ENCODE measurements at regions not wholly inside any gene's neighbourhood (a gene's known extent, or its start where the extent isn't known, plus 50 kb on each side); places are given as distances from the start of the nearest gene placed in this dataset.

DNA sequence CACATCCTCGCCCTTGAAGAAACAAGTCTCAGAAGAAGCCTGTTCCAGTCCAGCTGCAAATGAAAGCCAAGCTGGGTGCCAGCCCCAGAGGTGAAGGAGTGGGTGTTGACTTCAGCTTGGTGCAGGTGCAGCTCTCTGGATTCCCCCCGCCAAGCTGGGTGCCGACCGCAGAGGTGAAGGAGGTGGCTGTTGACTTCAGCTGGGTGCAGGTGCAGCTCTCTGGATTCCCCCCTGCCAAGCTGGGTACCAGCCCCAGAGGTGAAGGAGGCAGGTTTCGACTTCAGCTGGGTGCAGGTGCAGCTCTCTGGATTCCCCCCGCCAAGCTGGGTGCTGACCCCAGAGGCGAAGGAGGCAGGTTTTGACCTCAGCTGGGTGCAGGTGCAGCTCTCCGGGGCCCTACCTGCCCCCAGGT is 1234.0 kb downstream of the TBC1D22A start:
- Histone ChIP-seq H3K27ac (no peak overlapping the region), H3K4me1 (no peaks in the 10 kb centered on the region), H3K27me3 (no peaks in the 10 kb centered on the region), H3K9me3 (no peaks in the 10 kb centered on the region), H3K4me3 (no peak overlapping the region), H3K36me3 (no peaks in the 10 kb centered on the region)
- TF ChIP-seq, protein P1, sequence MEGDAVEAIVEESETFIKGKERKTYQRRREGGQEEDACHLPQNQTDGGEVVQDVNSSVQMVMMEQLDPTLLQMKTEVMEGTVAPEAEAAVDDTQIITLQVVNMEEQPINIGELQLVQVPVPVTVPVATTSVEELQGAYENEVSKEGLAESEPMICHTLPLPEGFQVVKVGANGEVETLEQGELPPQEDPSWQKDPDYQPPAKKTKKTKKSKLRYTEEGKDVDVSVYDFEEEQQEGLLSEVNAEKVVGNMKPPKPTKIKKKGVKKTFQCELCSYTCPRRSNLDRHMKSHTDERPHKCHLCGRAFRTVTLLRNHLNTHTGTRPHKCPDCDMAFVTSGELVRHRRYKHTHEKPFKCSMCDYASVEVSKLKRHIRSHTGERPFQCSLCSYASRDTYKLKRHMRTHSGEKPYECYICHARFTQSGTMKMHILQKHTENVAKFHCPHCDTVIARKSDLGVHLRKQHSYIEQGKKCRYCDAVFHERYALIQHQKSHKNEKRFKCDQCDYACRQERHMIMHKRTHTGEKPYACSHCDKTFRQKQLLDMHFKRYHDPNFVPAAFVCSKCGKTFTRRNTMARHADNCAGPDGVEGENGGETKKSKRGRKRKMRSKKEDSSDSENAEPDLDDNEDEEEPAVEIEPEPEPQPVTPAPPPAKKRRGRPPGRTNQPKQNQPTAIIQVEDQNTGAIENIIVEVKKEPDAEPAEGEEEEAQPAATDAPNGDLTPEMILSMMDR (IDR thresholded peaks at IDR 0.05) = no peak
- no peak for DNase-seq (ENCODE audit: low spot score)

DNA sequence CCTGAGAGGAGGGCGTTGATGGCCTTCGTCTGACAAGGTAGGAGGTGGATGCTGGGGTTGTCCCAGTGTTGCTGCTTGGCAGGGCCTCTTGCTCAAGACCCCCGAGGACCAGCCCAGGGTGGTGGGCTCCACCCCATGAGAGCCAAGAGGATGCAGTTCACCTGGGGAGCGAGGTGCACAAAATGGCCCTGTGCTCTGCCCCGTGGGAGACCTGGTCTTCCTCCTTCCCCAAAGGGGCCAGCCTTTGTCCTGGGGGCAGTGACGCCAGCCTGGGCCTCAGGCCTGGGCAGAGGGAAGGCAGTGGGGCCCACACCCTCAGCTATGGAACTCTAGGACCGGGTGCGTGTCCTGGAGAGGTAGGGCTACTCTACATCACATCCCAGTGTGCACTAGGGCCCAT is 1233.3 kb downstream of the TBC1D22A start:
- no peaks in the 10 kb centered on the region for H3K9me3 ChIP-seq
- TF ChIP-seq, protein P1 (IDR thresholded peaks at IDR 0.05) = no peak

DNA sequence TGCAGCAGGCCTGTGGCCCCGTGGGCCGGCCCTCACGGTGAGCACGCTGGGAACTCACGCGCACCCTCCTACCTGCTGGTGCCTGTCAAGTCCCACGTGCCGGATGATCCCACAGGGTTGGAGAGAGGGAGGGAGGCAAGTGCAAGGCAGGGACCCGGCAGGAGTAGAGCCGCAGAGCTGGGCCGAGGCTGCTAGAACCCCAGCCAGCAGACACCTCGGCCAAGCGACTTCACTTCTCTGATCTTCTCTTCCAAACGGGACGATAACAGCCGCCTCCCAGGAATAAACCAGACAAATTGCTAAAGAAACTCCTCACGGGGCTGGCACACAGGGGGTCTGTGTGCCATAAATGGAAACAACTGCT is 1232.8 kb downstream of the TBC1D22A start:
- Histone ChIP-seq H3K4me3 (no peak overlapping the region), H3K27ac (no peak overlapping the region), H3K9me3 (no peaks in the 10 kb centered on the region), H3K36me3 (no peaks in the 10 kb centered on the region), H3K27me3 (no peaks in the 10 kb centered on the region), H3K4me1 (no peaks in the 10 kb centered on the region)
- no peak for DNase-seq (ENCODE audit: low spot score)
- TF ChIP-seq, protein P1 (IDR thresholded peaks at IDR 0.05) = no peak

More for the DNA sequence above, 1233.3 kb downstream of the TBC1D22A start:
- Histone ChIP-seq H3K27ac (no peak overlapping the region), H3K36me3 (no peaks in the 10 kb centered on the region), H3K4me3 (no peak overlapping the region), H3K27me3 (no peaks in the 10 kb centered on the region), H3K4me1 (no peaks in the 10 kb centered on the region)
- DNase-seq (ENCODE audit: low spot score) = no peak

DNA sequence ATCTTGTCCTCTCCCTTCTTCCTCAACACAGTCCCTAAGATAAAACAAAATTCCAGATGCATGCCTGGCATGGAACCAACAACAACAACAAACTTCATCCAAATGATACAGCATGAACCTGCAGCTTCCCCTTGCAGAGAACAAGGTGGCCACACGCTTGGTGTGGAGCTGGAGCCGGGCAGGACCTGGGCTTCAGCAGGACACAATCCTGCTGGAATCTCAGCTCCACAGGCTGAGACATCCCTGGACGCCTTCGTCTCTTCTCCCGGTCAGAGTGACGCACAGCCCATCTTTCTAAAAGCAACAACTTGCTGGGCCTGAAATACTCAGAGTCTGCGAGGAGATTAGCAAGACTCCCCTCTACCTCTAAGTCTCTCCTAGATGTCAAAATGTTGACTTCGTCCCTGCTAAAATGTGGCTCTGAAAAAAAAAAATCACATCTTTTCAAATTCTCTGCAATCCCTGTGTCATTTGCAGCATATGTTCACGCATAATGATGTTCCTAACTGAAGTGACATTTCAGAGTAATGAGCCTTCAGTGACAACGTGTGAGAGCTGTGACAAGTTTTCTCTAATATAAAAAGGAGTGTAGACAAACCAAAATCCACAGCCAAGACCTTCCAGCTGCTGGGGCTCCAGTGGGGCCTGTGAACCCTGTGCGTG is 1232.3 kb downstream of the TBC1D22A start:
- Histone ChIP-seq H3K27me3 (no peaks in the 10 kb centered on the region), H3K36me3 (no peaks in the 10 kb centered on the region), H3K27ac (no peak overlapping the region), H3K4me1 (no peaks in the 10 kb centered on the region), H3K4me3 (no peak overlapping the region), H3K9me3 (no peaks in the 10 kb centered on the region)
- TF ChIP-seq, protein P1 (IDR thresholded peaks at IDR 0.05) = no peak
- no peak for DNase-seq (ENCODE audit: low spot score)

DNA sequence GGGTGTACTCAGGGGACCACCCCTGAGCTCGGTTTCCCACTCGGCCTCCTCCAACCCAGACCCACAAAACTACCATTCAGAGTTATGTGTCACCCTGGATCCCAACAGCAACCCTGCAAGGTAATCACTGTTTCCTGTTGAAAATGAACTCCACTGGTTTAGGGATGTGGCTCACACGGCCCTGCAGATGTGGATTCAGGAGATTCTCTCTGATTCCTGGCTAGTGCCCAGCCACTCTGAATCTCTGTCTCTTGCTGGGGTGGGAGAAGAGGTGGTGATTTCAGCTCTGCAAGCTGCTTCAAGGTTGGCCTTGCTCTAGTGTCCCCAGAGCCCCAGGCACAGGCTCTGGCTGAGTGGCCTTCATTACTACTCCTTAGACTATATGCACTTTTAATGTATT is 1231.6 kb downstream of the TBC1D22A start:
- no peaks in the 10 kb centered on the region for H3K27me3 ChIP-seq
- H3K36me3 ChIP-seq = no peaks in the 10 kb centered on the region
- no peak for DNase-seq (ENCODE audit: low spot score)
- TF ChIP-seq, protein P1 (IDR thresholded peaks at IDR 0.05) = no peak
- no peak overlapping the region for H3K4me3 ChIP-seq
- H3K9me3 ChIP-seq = peaks cover 0 to under 1% of the 10 kb centered on the region in 2 donors
- H3K27ac ChIP-seq = no peak overlapping the region
- H3K4me1 ChIP-seq = no peaks in the 10 kb centered on the region

DNA sequence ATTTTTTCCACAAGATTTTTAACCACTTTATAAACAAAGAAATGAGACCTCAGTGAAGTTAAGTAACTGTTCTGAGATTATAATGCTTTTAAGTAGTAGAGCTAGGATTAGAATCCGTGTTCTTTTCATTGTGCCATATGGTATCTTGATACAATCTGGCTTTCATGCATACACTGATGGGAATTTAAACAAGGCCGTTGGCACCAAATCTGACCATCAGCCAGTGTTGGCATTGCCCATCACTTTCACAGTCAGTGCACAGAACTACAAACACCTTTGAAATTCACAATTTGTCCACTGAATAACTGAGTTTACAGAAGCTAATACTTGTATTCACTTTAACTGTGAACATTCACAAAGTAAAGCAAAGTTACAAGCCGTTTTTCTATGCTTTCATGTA is 1228.0 kb downstream of the TBC1D22A start:
- peaks cover 0 to 36% of the 10 kb centered on the region in 2 donors for H3K9me3 ChIP-seq
- H3K4me1 ChIP-seq = no peaks in the 10 kb centered on the region
- H3K27me3 ChIP-seq = no peaks in the 10 kb centered on the region
- H3K27ac ChIP-seq = no peak overlapping the region
- DNase-seq (ENCODE audit: low spot score) = no peak
- H3K4me3 ChIP-seq = no peak overlapping the region
- H3K36me3 ChIP-seq = no peaks in the 10 kb centered on the region
- TF ChIP-seq, protein P1 (IDR thresholded peaks at IDR 0.05) = no peak

Data from right atrium auricular region (tissue), 2 donors.